NCI-H128 (cell line): ENCODE measurements at regions not wholly inside any gene's neighbourhood (a gene's known extent, or its start where the extent isn't known, plus 50 kb on each side); places are given as distances from the start of the nearest gene placed in this dataset.

ENCODE experiments used
- DNase-seq: peaks from one replicate; lab custom pipeline; 2025; ENCODE audit not compliant: unreplicated experiment; lab: John Stamatoyannopoulos, UW

DNA sequence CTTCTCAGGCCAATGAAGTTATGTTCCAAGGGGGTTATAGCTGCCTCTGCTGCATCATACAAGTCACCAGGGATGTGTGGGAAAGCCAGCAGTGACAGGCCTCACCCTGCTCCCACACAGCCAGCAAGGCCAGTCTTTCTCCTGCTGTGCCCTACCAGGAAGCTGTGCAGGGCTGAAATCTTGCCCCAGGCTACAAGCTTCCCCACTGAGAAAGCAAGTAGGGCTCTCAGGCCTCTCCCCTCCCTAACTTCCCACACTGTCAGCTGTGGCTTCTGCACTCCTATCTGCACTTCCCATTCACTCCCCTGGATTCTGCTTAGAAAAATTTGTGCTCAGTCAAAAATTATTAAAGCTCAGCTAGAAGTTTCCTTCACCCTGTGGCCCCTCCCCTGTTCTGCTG lies 611.2 kb upstream of the ZNF608 start:
- DNase-seq = no peak

- no peak for DNase-seq
Measured at GRCh38 chr5:125365747-125366146, 619.3 kb upstream of the ZNF608 start.

DNA sequence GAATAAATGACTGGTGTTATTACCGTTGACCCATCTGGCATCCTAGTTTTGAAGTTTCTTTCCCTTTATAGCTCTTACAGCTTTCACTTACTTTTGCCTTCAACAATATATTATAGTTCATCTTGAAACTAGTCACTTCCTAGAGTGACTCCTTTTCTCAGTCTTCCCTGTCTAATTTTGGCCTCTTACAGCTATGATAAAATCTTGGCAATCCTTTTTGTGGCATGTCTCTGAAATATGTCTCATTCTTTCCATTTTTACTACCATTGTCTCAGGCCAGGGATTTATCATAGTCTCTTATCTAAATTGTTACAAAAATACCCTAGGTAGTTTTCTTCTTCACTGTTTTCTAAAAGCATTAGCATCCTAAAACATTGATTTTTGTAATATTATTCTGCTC lies 621.3 kb upstream of the ZNF608 start:
- no peak for DNase-seq

- no peak for DNase-seq
Measured at GRCh38 chr5:125370461-125371205, 624.2 kb upstream of the ZNF608 start.

- no peak for DNase-seq
Measured at GRCh38 chr5:125372694-125373631, 626.5 kb upstream of the ZNF608 start.

DNA sequence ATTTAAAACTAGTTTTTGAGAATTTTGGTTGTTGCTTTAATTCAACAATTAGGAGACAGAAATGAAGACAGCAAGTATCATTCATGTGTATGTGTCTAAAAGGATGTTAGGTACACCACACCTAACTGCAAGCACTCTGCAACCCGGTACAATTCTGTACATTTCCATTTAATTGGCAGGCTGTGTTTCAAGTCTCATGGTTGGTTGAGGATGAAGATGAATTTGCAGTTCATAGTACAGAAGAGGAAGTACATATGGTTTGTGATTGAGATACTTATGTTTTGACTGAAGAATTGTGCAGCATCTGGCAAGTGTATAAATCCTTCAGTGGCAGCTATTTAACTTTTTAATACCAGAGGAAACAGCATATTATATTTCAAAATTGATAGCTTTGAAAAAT lies 628.7 kb upstream of the ZNF608 start:
- no peak for DNase-seq

GRCh38 chr5:125376059-125376641 lies 629.7 kb upstream of the ZNF608 start:
- DNase-seq = no peak

DNA sequence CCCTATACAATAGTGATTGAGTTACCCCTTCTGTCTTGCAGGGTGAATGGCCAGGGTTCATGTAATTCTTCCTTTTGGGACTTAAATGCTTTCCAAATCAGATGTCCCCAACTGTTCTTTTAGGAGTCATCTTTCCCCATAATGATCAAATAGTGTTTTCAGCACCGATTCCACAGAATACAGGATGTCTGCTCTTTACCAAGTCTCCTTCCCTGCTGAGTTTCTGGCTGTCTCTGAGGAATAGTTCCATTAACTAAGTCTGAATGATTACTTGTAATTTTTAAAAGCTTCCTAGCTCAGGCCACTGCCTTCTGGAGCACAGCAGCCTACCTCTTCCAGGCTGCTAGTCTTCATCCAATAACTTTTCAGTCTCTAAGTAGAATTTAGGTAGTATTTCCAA lies 630.7 kb upstream of the ZNF608 start:
- no peak for DNase-seq

- DNase-seq = no peak
Measured at GRCh38 chr5:125381290-125381689, 634.9 kb upstream of the ZNF608 start.

DNA sequence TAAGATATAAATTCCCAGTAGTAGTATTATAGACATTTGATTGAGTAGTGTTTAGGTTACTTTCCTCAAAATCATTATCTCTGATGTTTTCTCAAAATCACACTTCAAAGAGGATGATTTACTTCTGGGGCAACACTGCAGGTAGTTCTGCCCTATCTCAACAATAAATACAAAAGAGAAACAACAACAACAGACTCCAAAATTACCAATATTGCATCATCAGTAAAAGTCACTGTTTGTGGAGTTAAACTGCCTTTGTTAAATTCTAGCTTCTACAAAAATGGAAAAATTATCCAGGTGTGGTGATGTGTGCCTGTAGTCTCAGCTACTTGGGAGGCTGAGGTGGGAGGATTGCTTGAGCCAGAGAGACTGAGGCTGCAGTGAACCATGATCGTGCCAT lies 637.6 kb upstream of the ZNF608 start:
- DNase-seq = no peak

- DNase-seq = no peak
Measured at GRCh38 chr5:125390326-125390725, 643.9 kb upstream of the ZNF608 start.

- no peak for DNase-seq
Measured at GRCh38 chr5:125393221-125393815, 646.9 kb upstream of the ZNF608 start.

GRCh38 chr5:125394661-125395280 lies 648.3 kb upstream of the ZNF608 start:
- no peak for DNase-seq

GRCh38 chr5:125396462-125396861 lies 650.0 kb upstream of the ZNF608 start:
- no peak for DNase-seq

- no peak for DNase-seq
Measured at GRCh38 chr5:125398466-125398865, 652.0 kb upstream of the ZNF608 start.

GRCh38 chr5:125399885-125400284 lies 653.4 kb upstream of the ZNF608 start:
- DNase-seq = no peak

DNA sequence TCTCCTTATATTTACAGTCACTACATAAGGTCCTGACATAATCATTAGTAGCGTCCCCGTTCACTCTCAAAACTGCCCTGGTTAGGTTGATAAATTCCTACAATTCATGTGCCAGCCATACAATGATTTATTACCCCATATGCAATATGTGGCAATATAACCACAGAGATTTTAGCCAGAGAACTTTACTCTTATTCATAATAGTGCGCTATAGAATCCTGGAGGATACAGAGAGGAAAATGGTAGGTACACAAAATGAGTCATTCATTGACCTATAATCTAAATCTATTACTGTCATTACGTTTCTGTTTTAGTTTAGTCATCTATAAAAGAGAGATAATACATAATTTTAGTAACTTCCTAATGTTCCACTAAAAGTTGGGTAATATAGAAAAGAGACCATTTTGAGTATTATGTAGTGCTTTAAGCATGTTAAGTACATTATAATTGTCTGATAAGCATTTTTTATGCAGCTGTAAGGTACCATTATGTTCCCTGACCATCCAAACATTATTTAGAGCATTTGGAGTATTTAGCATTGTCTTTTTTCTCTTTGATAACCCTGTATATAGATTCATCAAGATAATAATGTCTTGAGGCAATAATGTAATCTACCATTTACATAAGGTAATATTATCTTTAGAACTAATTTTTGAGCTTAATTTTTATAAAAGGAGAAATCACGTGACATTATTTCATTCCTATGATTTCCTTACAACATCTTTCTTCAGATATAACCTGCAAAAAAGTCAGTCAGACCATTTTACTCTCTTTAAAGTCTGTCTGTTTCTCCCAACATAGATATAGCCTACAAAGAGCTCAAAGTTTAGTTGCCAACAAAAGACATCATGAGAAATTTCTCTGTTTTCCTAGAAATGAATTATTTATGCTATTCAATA lies 655.5 kb upstream of the ZNF608 start:
- DNase-seq = no peak

GRCh38 chr5:125402787-125403186 lies 656.3 kb upstream of the ZNF608 start:
- DNase-seq = no peak

GRCh38 chr5:125404056-125404455 lies 657.6 kb upstream of the ZNF608 start:
- DNase-seq = no peak
